A549 (cell line): ENCODE measurements at regions not wholly inside any gene's neighbourhood (a gene's known extent, or its start where the extent isn't known, plus 50 kb on each side); places are given as distances from the start of the nearest gene placed in this dataset.

Source experiments
- EHMT2 ChIP-seq: fragments of 200-600 bp; sonication (generic); IDR thresholded peaks from 2 replicates; pipeline ENCODE4 v1.6.1; 2016; ENCODE audit warnings: antibody characterized with exemption, low read depth, mild to moderate bottlenecking, moderate library complexity
- JUN ChIP-seq, 2 experiments: fragments of >200 bp; sonication (Bioruptor Twin); formaldehyde crosslinking; IDR thresholded peaks; 2 replicates in 1 of 2; 3 replicates in 1 of 2; pipeline ENCODE4 v1.6.1; 2016 to 2017
- MYC ChIP-seq: IDR thresholded peaks from 2 replicates; pipeline ENCODE4 v1.6.1; 2012; ENCODE audit warnings: mild to moderate bottlenecking, inconsistent platforms, low read length, improper control_type of control experiment, borderline replicate concordance
- ZC3H11A ChIP-seq: fragments of 450-650 bp; IDR thresholded peaks from 2 replicates; pipeline ENCODE4 v1.6.1; 2014; ENCODE audit warnings: antibody characterized with exemption, mild to moderate bottlenecking
- TF ChIP-seq, protein P1 (sequence below): fragments of >200 bp; sonication (Bioruptor Twin); formaldehyde crosslinking; IDR thresholded peaks from 3 replicates; pipeline ENCODE4 v1.5.1; 2016
- TF ChIP-seq, protein P2 (sequence below): fragments of 450-650 bp; IDR thresholded peaks from 2 replicates; pipeline ENCODE4 v1.6.1; 2014; ENCODE audit warnings: antibody characterized with exemption

DNA sequence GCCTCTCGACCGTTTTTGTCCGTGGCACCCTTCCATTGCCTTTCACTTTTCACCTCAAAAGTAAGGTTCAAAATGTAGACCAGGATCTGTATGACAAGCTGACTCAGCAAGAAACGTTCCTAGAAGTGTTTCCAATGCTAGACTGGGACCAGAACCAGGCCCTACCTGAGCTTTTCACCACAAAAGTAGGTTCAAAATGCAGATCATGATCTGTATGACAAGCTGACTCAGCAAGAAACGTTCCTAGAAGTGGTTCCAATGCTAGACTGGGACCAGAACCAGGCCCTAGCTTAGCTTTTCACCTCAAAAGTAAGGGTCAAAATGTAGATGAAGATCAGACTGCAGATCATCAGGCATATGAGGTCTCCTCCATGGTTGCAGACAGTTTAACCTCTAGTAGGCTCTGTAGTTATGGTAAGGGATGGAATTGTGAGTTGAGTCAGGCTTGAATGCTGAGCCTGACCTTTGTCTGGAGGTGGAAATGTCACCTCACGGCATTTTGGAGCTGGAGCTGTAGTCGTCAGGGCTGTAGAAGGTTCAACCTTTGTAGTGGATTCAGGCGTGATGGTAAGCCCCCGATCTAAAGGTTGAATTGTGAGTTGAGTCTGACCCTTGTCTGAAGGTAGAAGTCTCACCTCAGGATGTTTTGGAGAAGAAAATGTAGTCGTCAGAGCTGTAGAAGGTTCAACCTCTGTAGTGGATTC, 50.2 kb upstream of the TMEM97 start:
- TF ChIP-seq MYC (no peak), JUN (IDR thresholded peaks at IDR 0.05) (no peak), EHMT2 (no peak), ZC3H11A (no peak)
- TF ChIP-seq, protein P1, sequence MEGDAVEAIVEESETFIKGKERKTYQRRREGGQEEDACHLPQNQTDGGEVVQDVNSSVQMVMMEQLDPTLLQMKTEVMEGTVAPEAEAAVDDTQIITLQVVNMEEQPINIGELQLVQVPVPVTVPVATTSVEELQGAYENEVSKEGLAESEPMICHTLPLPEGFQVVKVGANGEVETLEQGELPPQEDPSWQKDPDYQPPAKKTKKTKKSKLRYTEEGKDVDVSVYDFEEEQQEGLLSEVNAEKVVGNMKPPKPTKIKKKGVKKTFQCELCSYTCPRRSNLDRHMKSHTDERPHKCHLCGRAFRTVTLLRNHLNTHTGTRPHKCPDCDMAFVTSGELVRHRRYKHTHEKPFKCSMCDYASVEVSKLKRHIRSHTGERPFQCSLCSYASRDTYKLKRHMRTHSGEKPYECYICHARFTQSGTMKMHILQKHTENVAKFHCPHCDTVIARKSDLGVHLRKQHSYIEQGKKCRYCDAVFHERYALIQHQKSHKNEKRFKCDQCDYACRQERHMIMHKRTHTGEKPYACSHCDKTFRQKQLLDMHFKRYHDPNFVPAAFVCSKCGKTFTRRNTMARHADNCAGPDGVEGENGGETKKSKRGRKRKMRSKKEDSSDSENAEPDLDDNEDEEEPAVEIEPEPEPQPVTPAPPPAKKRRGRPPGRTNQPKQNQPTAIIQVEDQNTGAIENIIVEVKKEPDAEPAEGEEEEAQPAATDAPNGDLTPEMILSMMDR = no peak
- TF ChIP-seq, protein P2, sequence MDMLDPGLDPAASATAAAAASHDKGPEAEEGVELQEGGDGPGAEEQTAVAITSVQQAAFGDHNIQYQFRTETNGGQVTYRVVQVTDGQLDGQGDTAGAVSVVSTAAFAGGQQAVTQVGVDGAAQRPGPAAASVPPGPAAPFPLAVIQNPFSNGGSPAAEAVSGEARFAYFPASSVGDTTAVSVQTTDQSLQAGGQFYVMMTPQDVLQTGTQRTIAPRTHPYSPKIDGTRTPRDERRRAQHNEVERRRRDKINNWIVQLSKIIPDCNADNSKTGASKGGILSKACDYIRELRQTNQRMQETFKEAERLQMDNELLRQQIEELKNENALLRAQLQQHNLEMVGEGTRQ = no peak
